Thoracic aorta (tissue), 2 donors: ENCODE measurements at regions not wholly inside any gene's neighbourhood (a gene's known extent, or its start where the extent isn't known, plus 50 kb on each side); places are given as distances from the start of the nearest gene placed in this dataset.

Experiments
- ATAC-seq: fragments of 150-250 bp; one replicate; pipeline ENCODE4 v1.8.0; 2017; ENCODE audit warnings: low read depth; ENCODE audit not compliant: insufficient number of reproducible peaks, low FRiP score
- DNase-seq: peaks from one replicate; pipeline ENCODE4 v3.0.0-alpha.2; 2020; ENCODE audit warnings: low spot score
- H3K27ac ChIP-seq, 2 donors: fragments of 200-600 bp; sonication (generic); 1 replicate in 1 of 2; 2 replicates in 1 of 2; pipeline ENCODE4 v1.5.1; 2016; ENCODE audit warnings: mild to moderate bottlenecking in 2 of 2, moderate library complexity in 2 of 2
- H3K27me3 ChIP-seq: fragments of 200-600 bp; sonication (generic); replicated peaks from 2 replicates; pipeline ENCODE4 v1.6.0; 2016; ENCODE audit warnings: mild to moderate bottlenecking; ENCODE audit not compliant: insufficient read depth
- H3K36me3 ChIP-seq: fragments of 200-600 bp; sonication (generic); one replicate; pipeline ENCODE4 v1.5.1; 2016
- H3K4me1 ChIP-seq, 2 donors: fragments of 200-600 bp; sonication (generic); 1 replicate in 1 of 2; 2 replicates in 1 of 2; pipeline versions ENCODE4 v1.5.1 to v1.6.0; 2016; ENCODE audit warnings: low read depth in 2 of 2, mild to moderate bottlenecking in 1 of 2; ENCODE audit not compliant: control insufficient read depth in 1 of 2
- H3K4me3 ChIP-seq: fragments of 200-600 bp; sonication (generic); 2 replicates; pipeline ENCODE4 v1.5.1; 2016; ENCODE audit warnings: mild to moderate bottlenecking
- H3K9me3 ChIP-seq: fragments of 200-600 bp; sonication (generic); 2 replicates; pipeline ENCODE4 v1.5.1; 2016
- TF ChIP-seq, protein P1 (sequence below): fragments of 200-600 bp; sonication (generic); IDR thresholded peaks from one replicate; pipeline ENCODE4 v1.5.1; 2019; ENCODE audit warnings: antibody characterized with exemption

DNA sequence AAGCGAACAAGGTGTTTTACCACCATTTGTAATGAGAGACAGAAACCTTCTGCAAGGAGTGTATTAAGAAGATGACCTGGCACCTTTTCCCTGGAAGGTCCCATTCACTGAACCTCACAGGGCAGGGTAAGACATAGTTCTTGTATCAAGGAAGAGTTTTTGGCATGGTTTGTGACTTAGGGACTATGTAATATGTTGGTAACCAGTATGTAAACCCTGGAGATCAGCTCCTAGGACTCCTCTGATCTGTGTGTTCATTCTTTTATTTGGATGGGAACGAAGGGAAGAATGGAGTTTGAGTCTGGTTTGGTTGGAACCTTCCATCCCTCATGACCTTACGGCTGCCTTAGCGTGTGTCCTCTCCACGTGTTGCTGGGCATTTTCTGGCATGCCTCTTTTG is 175.4 kb downstream of the CAND1 start:
- Histone ChIP-seq H3K4me3 (no peak overlapping the region), H3K27ac (no peak overlapping the region), H3K36me3 (no peaks in the 10 kb centered on the region), H3K9me3 (no peaks in the 10 kb centered on the region), H3K27me3 (no peaks in the 10 kb centered on the region), H3K4me1 (peaks cover 8 to 14% of the 10 kb centered on the region in 2 donors)
- TF ChIP-seq, protein P1, sequence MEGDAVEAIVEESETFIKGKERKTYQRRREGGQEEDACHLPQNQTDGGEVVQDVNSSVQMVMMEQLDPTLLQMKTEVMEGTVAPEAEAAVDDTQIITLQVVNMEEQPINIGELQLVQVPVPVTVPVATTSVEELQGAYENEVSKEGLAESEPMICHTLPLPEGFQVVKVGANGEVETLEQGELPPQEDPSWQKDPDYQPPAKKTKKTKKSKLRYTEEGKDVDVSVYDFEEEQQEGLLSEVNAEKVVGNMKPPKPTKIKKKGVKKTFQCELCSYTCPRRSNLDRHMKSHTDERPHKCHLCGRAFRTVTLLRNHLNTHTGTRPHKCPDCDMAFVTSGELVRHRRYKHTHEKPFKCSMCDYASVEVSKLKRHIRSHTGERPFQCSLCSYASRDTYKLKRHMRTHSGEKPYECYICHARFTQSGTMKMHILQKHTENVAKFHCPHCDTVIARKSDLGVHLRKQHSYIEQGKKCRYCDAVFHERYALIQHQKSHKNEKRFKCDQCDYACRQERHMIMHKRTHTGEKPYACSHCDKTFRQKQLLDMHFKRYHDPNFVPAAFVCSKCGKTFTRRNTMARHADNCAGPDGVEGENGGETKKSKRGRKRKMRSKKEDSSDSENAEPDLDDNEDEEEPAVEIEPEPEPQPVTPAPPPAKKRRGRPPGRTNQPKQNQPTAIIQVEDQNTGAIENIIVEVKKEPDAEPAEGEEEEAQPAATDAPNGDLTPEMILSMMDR, result no peak
- DNase-seq (no peak), ATAC-seq (no peak)

DNA sequence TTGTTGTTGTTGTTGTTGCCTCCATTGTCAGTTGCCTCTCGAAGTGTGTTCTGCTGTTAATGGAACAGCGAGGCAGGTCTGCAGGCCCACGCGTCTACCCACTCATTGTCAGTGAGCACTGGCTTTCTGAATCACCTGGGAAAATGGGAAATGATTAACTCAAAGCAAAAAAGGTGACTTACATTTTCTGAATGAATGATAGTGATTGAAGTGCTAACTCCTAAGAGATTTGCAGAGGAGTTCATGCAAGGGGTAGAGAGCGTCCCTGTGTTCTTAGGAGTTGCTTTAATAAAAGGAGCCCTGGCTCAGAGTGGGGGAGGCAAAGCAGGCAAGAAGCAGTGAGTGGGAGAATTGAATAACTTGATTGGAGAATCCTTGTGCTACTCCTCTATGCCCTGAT is 177.6 kb downstream of the CAND1 start:
- H3K4me3 ChIP-seq, result no peak overlapping the region
- peaks cover 8 to 10% of the 10 kb centered on the region in 2 donors for H3K4me1 ChIP-seq
- DNase-seq (no peak), ATAC-seq (no peak)
- TF ChIP-seq, protein P1, result no peak
- no peaks in the 10 kb centered on the region for H3K9me3 ChIP-seq
- no peaks in the 10 kb centered on the region for H3K36me3 ChIP-seq
- no peaks in the 10 kb centered on the region for H3K27me3 ChIP-seq
- H3K27ac ChIP-seq, result no peak overlapping the region

DNA sequence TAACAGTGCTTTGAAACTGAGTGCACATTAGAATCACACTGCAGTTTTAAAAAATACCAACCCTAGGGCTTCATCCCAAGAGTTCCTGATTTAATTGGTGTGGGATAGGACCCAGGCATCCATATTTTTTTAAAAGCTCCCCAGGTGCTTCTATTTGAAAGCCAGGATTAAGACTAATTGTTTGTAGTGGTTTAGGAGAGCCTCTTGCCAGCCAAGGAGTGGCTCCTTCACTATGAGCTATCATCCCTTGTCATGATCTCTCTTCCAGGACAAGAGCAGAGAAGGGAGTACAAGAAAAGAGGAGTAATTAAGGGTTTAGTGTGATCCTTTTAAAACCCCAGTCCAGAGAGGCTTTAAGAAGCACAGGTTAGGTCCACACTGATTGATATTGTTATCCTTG is 178.0 kb downstream of the CAND1 start:
- no peak for ATAC-seq
- Histone ChIP-seq H3K9me3 (no peaks in the 10 kb centered on the region), H3K4me1 (peaks cover 5 to 7% of the 10 kb centered on the region in 2 donors), H3K36me3 (no peaks in the 10 kb centered on the region), H3K27me3 (no peaks in the 10 kb centered on the region), H3K27ac (no peak overlapping the region), H3K4me3 (no peak overlapping the region)
- TF ChIP-seq, protein P1, result no peak
- DNase-seq, result no peak

DNA sequence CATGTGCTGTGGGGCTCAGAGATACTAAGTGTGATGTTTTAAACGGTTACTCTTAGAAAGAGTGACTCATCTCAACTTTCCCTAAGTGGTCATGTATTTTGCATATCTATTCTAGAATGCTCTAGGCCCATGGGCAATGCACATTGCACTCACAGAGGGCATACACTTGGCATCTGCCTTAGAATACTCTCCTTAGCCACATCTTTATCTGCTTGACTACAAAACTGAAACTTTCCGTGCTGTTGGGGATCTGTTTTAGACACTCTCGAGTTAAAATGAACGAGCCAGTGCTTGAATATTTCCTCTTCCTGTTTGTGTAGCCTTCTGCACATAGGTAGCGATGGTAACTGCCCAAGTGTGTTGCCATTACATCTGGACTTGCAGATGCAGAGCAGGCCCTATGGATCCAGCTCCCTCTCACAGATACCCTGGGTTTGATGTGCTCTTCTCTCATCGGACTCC is 180.5 kb downstream of the CAND1 start:
- Histone ChIP-seq H3K4me3 (no peak overlapping the region), H3K27me3 (no peaks in the 10 kb centered on the region), H3K4me1 (no peaks in the 10 kb centered on the region), H3K27ac (no peak overlapping the region), H3K9me3 (no peaks in the 10 kb centered on the region), H3K36me3 (no peaks in the 10 kb centered on the region)
- DNase-seq, result no peak
- TF ChIP-seq, protein P1, result no peak
- ATAC-seq, result no peak

DNA sequence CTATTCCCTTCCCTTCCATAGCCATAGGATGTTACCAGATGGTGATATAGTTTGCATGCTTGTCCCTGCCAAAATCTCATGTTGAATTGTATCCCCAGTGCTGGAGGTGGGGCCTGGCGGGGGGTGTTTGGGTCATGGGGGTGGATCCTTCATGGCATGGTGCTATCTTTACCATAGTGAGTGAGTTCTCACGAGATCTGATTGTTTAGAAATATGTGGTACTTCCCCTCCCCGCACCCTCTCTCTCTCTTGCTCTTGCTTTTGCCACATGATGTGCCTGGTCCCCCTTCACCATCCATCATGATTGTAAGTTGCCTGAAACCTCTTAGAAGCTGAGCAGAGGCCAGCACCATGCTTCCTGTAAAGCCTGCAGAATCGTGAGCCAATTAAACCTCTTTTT is 181.3 kb downstream of the CAND1 start:
- H3K9me3 ChIP-seq, result no peaks in the 10 kb centered on the region
- no peak overlapping the region for H3K4me3 ChIP-seq
- no peak overlapping the region for H3K27ac ChIP-seq
- no peaks in the 10 kb centered on the region for H3K36me3 ChIP-seq
- H3K27me3 ChIP-seq, result no peaks in the 10 kb centered on the region
- ATAC-seq, result no peak
- H3K4me1 ChIP-seq, result no peaks in the 10 kb centered on the region
- TF ChIP-seq, protein P1, result no peak
- no peak for DNase-seq
